CD4-positive, CD25-positive, alpha-beta regulatory T cell (primary cell): ENCODE measurements at regions not wholly inside any gene's neighbourhood (a gene's known extent, or its start where the extent isn't known, plus 50 kb on each side); places are given as distances from the start of the nearest gene placed in this dataset.
A peak's percentile ranks its signal among the peaks of the same experiment; 100 is the strongest.

Experiments
- ATAC-seq, 2 donors: fragments of 150-1000 bp; cut with Tn5 transposase; one replicate each; pipeline ENCODE4 v1.10.0; 2021; ENCODE audit warnings: low read depth in 2 of 2, moderate number of reproducible peaks in 2 of 2, moderate library complexity in 1 of 2
- DNase-seq, 3 donors: peaks; one replicate each; pipeline versions ENCODE4 v3.0.0 to v3.0.0-alpha.2; 2012 to 2022; ENCODE audit warnings: mixed read lengths in 1 of 3
- H3K27ac ChIP-seq: one replicate; pipeline ENCODE4 v1.7.0; 2013; ENCODE audit warnings: mild to moderate bottlenecking, low read length; ENCODE audit not compliant: insufficient read depth, poor library complexity, severe bottlenecking
- H3K27me3 ChIP-seq: one replicate; pipeline ENCODE4 v1.7.0; 2013; ENCODE audit warnings: low read length; ENCODE audit not compliant: control insufficient read depth, insufficient read depth
- H3K36me3 ChIP-seq: one replicate; pipeline ENCODE4 v1.7.0; 2013; ENCODE audit warnings: mild to moderate bottlenecking, low read length, moderate library complexity; ENCODE audit not compliant: control insufficient read depth, insufficient read depth
- H3K4me1 ChIP-seq: 2 replicates; pipeline ENCODE4 v1.7.0; 2013; ENCODE audit warnings: mild to moderate bottlenecking, low read length; ENCODE audit not compliant: insufficient read depth, control insufficient read depth, poor library complexity, severe bottlenecking
- H3K4me3 ChIP-seq: one replicate; pipeline ENCODE4 v1.7.0; 2013; ENCODE audit warnings: low read depth, mild to moderate bottlenecking, low read length, moderate library complexity
- H3K9me3 ChIP-seq, 2 experiments: 1 replicate in 1 of 2; 2 replicates in 1 of 2; pipeline ENCODE4 v1.7.0; 2013; ENCODE audit warnings: low read length in 2 of 2, mild to moderate bottlenecking in 1 of 2, moderate library complexity in 1 of 2; ENCODE audit not compliant: control insufficient read depth in 2 of 2
- H3K27ac Mint-ChIP-seq, 3 donors: one replicate each; pipeline ENCODE4 v1.8.0; 2020 to 2022; ENCODE audit warnings: mild to moderate bottlenecking in 3 of 3, mixed read lengths in 3 of 3, moderate library complexity in 2 of 3
- H3K27me3 Mint-ChIP-seq: one replicate; pipeline ENCODE4 v1.8.0; 2022; ENCODE audit warnings: mild to moderate bottlenecking, mixed read lengths
- H3K36me3 Mint-ChIP-seq: one replicate; pipeline ENCODE4 v1.8.0; 2020; ENCODE audit warnings: mixed read lengths
- H3K4me1 Mint-ChIP-seq, 4 donors: one replicate each; pipeline ENCODE4 v1.8.0; 2020 to 2022; ENCODE audit warnings: mixed read lengths in 4 of 4, mild to moderate bottlenecking in 1 of 4
- H3K4me3 Mint-ChIP-seq, 4 donors: one replicate each; pipeline ENCODE4 v1.8.0; 2020 to 2022; ENCODE audit warnings: mild to moderate bottlenecking in 4 of 4, mixed read lengths in 4 of 4, moderate library complexity in 3 of 4
- H3K9me3 Mint-ChIP-seq, 7 donors: one replicate each; pipeline ENCODE4 v1.8.0; 2020 to 2022; ENCODE audit warnings: mixed read lengths in 7 of 7, mild to moderate bottlenecking in 3 of 7, moderate library complexity in 2 of 7

DNA sequence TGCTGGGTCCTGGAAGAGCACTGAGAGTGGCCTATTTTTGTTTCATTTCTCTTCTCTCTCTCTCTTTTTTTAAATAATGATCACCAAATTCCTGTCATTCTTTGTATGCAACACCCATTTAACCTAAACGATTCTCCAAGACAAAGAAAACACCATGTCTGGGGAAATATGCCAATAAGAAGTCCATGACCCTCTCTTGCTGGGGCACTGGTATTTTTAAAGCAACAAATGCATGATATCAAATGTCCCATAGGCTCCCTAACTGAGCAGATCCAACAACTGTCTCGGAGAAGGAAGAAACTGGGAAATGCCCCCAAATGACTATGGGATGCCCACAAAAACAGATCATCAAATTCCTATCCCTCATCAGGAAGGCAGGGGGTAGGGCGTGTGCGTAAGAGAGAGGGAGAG, 567.4 kb downstream of the CCDC171 start:
- Histone ChIP-seq H3K27ac (no peak overlapping the region), H3K9me3 (no peaks in the 10 kb centered on the region), H3K36me3 (no peaks in the 10 kb centered on the region), H3K27me3 (no peaks in the 10 kb centered on the region), H3K4me1 (no peaks in the 10 kb centered on the region), H3K4me3 (no peak overlapping the region)
- Mint-ChIP-seq H3K27me3 (no peaks in the 10 kb centered on the region), H3K27ac (no peak overlapping the region), H3K36me3 (no peaks in the 10 kb centered on the region), H3K4me1 (peaks cover 0 to 2% (median 0%) of the 10 kb centered on the region in 4 donors), H3K4me3 (no peak overlapping the region), H3K9me3 (peaks cover 0 to 2% (median 0%) of the 10 kb centered on the region in 7 donors)
- DNase-seq, result no peak
- no peak for ATAC-seq

DNA sequence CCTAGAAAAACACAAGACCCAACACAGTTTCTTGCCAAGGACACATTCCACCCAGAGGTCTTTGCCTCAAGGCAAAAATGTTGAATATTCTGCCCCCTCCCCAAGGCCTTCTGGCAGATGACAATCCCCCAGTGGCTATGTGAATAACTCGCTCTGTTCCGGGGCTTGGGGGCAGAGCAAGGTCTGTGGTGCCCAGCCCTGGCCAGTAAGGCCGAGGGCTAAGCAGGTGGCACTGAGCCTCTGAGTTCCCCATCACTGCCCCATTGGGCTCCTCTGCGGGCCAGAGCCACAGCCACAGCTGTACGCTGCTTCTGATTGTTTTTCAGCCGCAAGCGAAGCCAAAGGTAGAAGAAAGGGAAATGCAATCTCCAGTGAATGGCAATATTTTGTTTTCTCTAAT, 567.9 kb downstream of the CCDC171 start:
- H3K9me3 ChIP-seq, result no peaks in the 10 kb centered on the region
- DNase-seq (no peak), ATAC-seq (no peak)
- no peak overlapping the region for H3K27ac ChIP-seq
- H3K4me3 ChIP-seq, result no peak overlapping the region
- Mint-ChIP-seq H3K27ac (no peak overlapping the region), H3K9me3 (peaks cover 0 to 2% (median 0%) of the 10 kb centered on the region in 7 donors), H3K4me3 (no peak overlapping the region), H3K27me3 (no peaks in the 10 kb centered on the region), H3K4me1 (peaks cover 0 to 2% (median 0%) of the 10 kb centered on the region in 4 donors), H3K36me3 (no peaks in the 10 kb centered on the region)
- H3K27me3 ChIP-seq, result no peaks in the 10 kb centered on the region
- H3K4me1 ChIP-seq, result no peaks in the 10 kb centered on the region
- no peaks in the 10 kb centered on the region for H3K36me3 ChIP-seq

DNA sequence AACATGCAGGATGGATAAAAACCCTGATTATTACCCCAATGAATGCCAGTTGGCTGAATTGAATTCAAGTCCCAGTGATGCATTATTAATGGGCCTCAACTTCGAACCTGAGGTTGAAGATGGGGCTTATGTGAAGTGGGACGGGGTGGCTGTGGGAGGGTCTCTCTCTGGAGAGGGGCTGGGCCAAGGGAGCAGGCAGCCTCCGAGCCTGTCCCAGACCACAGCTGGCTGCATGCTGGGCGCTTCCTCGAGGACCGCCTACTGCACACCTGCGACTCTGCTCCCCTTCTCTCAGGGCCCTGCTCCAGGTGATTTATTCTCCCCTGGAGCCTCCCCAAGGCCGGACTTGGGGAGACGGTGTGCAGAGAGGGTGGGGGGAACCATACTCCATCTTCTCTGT, 568.3 kb downstream of the CCDC171 start:
- DNase-seq (no peak), ATAC-seq (no peak)
- Mint-ChIP-seq H3K27me3 (no peaks in the 10 kb centered on the region), H3K9me3 (peaks cover 0 to 2% (median 0%) of the 10 kb centered on the region in 7 donors), H3K36me3 (no peaks in the 10 kb centered on the region), H3K27ac (no peak overlapping the region), H3K4me3 (peak overlapping the region in 1 of 4 donors; percentile 57), H3K4me1 (peaks cover 0 to 2% (median 0%) of the 10 kb centered on the region in 4 donors)
- Histone ChIP-seq H3K4me1 (no peaks in the 10 kb centered on the region), H3K4me3 (no peak overlapping the region), H3K27me3 (no peaks in the 10 kb centered on the region), H3K9me3 (no peaks in the 10 kb centered on the region), H3K27ac (no peak overlapping the region), H3K36me3 (no peaks in the 10 kb centered on the region)

DNA sequence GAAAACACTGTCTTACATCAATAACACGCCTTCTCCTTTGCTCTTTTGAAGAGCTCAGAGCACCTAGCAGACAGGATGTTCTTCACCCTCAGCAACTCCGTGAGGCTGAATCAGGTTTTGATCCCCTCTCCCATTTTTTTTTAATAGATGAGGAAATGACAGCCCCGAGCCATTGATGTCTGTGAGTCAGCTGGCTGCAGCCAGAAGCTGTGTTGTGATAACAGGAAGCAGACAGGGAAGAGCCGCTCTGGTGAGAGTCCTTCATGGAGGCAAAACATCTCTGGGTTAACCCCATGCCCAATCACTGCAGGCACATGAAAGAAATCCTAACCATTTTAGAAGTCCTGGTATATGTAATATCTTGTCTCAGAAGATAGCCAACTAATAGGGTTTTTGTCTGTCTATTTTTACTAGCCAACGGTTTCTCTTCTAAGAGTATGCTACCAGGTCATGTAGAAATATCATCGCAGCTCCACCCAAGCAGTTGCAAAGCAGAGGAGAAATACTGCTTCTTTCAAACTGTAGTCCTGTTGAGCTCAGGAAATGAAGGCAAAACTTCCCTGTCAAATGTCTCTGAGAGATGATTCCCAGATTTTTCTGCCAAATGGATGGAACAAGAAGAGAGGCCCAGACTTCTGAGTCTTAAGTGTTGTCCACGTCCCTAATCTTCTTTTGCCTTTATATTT, 568.9 kb downstream of the CCDC171 start:
- H3K9me3 ChIP-seq, result no peaks in the 10 kb centered on the region
- H3K9me3 Mint-ChIP-seq, result peaks cover 0 to 2% (median 0%) of the 10 kb centered on the region in 7 donors
- no peak for ATAC-seq
- no peaks in the 10 kb centered on the region for H3K27me3 ChIP-seq
- no peaks in the 10 kb centered on the region for H3K36me3 Mint-ChIP-seq
- no peaks in the 10 kb centered on the region for H3K36me3 ChIP-seq
- no peak overlapping the region for H3K4me3 ChIP-seq
- peaks cover 0 to 2% (median 0%) of the 10 kb centered on the region in 4 donors for H3K4me1 Mint-ChIP-seq
- H3K4me3 Mint-ChIP-seq, result peak overlapping the region in 1 of 4 donors; percentile 57
- H3K27ac Mint-ChIP-seq, result no peak overlapping the region
- no peak for DNase-seq
- no peak overlapping the region for H3K27ac ChIP-seq
- no peaks in the 10 kb centered on the region for H3K27me3 Mint-ChIP-seq
- H3K4me1 ChIP-seq, result no peaks in the 10 kb centered on the region

DNA sequence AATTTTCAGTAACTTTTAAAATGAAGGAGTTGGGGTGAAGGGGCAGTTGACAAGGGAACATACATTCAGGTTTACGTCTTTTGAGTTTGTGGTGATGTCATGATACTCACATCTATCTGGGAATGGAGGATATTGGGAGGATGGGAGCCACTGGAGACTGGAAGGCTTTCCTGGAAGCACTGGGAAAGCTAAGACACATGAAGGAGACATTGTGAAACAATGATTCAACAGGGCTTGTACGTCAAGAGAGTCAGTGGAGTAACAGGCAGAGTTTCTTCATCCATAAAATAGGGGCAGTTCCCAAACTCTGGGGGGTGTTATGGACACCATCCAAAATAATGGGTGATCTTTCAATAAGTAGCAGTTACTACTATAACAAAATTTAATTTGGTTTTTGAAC, 572.8 kb downstream of the CCDC171 start:
- no peaks in the 10 kb centered on the region for H3K36me3 ChIP-seq
- no peaks in the 10 kb centered on the region for H3K4me1 ChIP-seq
- Mint-ChIP-seq H3K27ac (no peak overlapping the region), H3K27me3 (no peaks in the 10 kb centered on the region), H3K4me1 (peaks cover 0 to 2% (median 0%) of the 10 kb centered on the region in 4 donors), H3K4me3 (no peak overlapping the region), H3K36me3 (no peaks in the 10 kb centered on the region), H3K9me3 (peaks cover 0 to 4% (median 2%) of the 10 kb centered on the region in 7 donors)
- no peak for ATAC-seq
- H3K27ac ChIP-seq, result no peak overlapping the region
- DNase-seq, result no peak
- H3K9me3 ChIP-seq, result no peaks in the 10 kb centered on the region
- no peak overlapping the region for H3K4me3 ChIP-seq
- H3K27me3 ChIP-seq, result no peaks in the 10 kb centered on the region

DNA sequence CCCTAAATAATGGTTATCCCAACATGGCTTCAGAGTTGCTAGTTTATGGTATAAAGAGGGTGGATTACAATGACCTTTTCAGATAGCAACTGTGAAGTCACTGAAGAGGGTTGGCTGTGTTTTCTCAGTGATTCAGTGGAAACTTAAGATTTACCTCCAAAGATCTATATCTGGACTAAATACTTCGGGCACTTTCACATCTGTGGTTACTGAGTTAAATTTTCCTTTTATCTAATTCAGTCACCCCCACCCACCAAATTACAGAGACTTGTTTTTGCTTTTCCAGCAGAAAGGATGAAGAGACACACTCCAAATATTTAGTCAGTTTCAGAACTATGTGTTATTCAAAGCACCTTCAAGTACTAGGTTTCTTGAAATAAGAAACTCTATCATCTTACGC, 573.2 kb downstream of the CCDC171 start:
- Histone ChIP-seq H3K4me3 (no peak overlapping the region), H3K4me1 (no peaks in the 10 kb centered on the region), H3K9me3 (no peaks in the 10 kb centered on the region), H3K27me3 (no peaks in the 10 kb centered on the region), H3K27ac (no peak overlapping the region), H3K36me3 (no peaks in the 10 kb centered on the region)
- no peak for ATAC-seq
- Mint-ChIP-seq H3K9me3 (peaks cover 0 to 4% (median 2%) of the 10 kb centered on the region in 7 donors), H3K4me3 (no peak overlapping the region), H3K36me3 (no peaks in the 10 kb centered on the region), H3K4me1 (peaks cover 0 to 2% (median 0%) of the 10 kb centered on the region in 4 donors), H3K27me3 (no peaks in the 10 kb centered on the region), H3K27ac (no peak overlapping the region)
- no peak for DNase-seq

DNA sequence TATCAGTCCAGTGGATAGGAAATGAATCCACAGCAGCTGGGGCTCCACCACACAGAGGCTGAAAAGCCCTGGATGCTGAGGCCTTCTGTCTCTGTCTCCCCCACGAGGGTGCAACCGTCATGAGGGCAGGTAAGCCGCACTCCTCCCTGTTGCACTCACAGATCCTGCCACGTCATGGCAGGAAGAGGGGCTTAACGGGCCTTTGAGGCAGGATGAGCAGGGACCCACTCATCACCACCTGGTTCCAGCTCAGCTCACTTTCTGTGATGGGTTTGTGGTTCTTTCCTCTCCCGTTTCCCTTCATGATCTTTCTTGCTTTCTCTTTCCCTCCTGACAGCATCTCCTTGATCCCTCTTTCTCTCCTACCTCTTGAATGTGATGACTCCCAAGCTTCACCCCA, 575.2 kb downstream of the CCDC171 start:
- H3K4me1 Mint-ChIP-seq, result no peaks in the 10 kb centered on the region

DNA sequence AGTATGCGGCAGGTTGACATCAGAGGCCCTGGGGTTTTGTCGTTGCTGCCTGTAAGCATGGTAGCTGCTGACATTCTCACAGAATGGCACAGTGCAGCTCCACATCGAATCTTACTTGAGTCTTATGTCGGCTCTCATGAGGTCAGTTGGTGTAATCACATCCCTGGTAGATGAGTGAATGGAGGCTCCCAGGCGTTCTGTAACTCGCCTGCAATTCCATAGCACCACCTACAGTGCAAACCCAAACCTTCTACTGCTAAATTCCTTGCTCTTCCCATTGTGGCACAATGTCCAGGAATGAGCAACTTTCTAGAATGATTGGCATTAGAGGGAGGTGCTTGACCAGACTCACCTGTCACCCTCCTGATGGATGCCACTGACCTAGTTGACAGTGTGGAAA, 578.4 kb downstream of the CCDC171 start:
- Mint-ChIP-seq H3K27me3 (no peaks in the 10 kb centered on the region), H3K4me3 (no peak overlapping the region), H3K27ac (no peak overlapping the region), H3K4me1 (peaks cover 0 to 5% (median 0%) of the 10 kb centered on the region in 4 donors), H3K36me3 (no peaks in the 10 kb centered on the region), H3K9me3 (peaks cover 0 to 7% (median 2%) of the 10 kb centered on the region in 7 donors)
- Histone ChIP-seq H3K36me3 (no peaks in the 10 kb centered on the region), H3K9me3 (no peaks in the 10 kb centered on the region), H3K27ac (no peak overlapping the region), H3K4me1 (no peaks in the 10 kb centered on the region), H3K27me3 (no peaks in the 10 kb centered on the region), H3K4me3 (no peak overlapping the region)
- DNase-seq (no peak), ATAC-seq (no peak)

More for the DNA sequence above, 575.2 kb downstream of the CCDC171 start:
- no peaks in the 10 kb centered on the region for H3K36me3 ChIP-seq
- ATAC-seq (no peak), DNase-seq (no peak)
- no peak overlapping the region for H3K4me3 Mint-ChIP-seq
- no peak overlapping the region for H3K4me3 ChIP-seq
- no peak overlapping the region for H3K27ac ChIP-seq
- no peaks in the 10 kb centered on the region for H3K27me3 Mint-ChIP-seq
- H3K9me3 ChIP-seq, result no peaks in the 10 kb centered on the region
- no peaks in the 10 kb centered on the region for H3K27me3 ChIP-seq
- no peak overlapping the region for H3K27ac Mint-ChIP-seq
- peaks cover 0 to 9% (median 2%) of the 10 kb centered on the region in 7 donors for H3K9me3 Mint-ChIP-seq
- no peaks in the 10 kb centered on the region for H3K4me1 ChIP-seq
- no peaks in the 10 kb centered on the region for H3K36me3 Mint-ChIP-seq
